WTC11 (cell line): ENCODE measurements at regions not wholly inside any gene's neighbourhood (a gene's known extent, or its start where the extent isn't known, plus 50 kb on each side); places are given as distances from the start of the nearest gene placed in this dataset.

Source experiments
- ATAC-seq: fragments of 200-7000 bp; cut with Tn5 transposase; 2 replicates; pipeline ENCODE4 v1.10.0; 2021; ENCODE audit warnings: mild to moderate bottlenecking, moderate library complexity
- CTCF ChIA-PET: fragments of 300-600 bp; sonication (Branson Sonifier 250); formaldehyde crosslinking; loops from one replicate; lab custom pipeline; 2021; ENCODE audit warnings: antibody characterized with exemption; lab: Charles Lee
- POLR2A ChIA-PET: fragments of 350-600 bp; sonication (Branson Sonifier 250); formaldehyde crosslinking; loops from one replicate; lab custom pipeline; 2021; ENCODE audit warnings: antibody characterized with exemption; lab: Charles Lee
- DNase-seq: peaks from one replicate; pipeline ENCODE4 v3.0.0; 2021; ENCODE audit warnings: low spot score
- H3K27ac Mint-ChIP-seq: 2 replicates; pipeline ENCODE4 v1.8.0; 2021; ENCODE audit warnings: mixed read lengths
- H3K27me3 Mint-ChIP-seq: 2 replicates; pipeline ENCODE4 v1.8.0; 2021; ENCODE audit warnings: low read depth, mild to moderate bottlenecking, moderate library complexity, mixed read lengths
- H3K36me3 Mint-ChIP-seq: 2 replicates; pipeline ENCODE4 v1.8.0; 2021; ENCODE audit warnings: mixed read lengths
- H3K4me1 Mint-ChIP-seq: 2 replicates; pipeline ENCODE4 v1.8.0; 2022; ENCODE audit warnings: mixed read lengths
- H3K4me3 Mint-ChIP-seq: 2 replicates; pipeline ENCODE4 v1.8.0; 2021; ENCODE audit warnings: mild to moderate bottlenecking, moderate library complexity, mixed read lengths
- H3K9me3 Mint-ChIP-seq: 2 replicates; pipeline ENCODE4 v1.8.0; 2021; ENCODE audit warnings: mixed read lengths
- FOXK1 ChIP-seq: sonication (generic); formaldehyde crosslinking; IDR thresholded peaks from 2 replicates; pipeline ENCODE4 v1.8.0; 2022; ENCODE audit warnings: mild to moderate bottlenecking, moderate library complexity, missing genetic modification reagents
- MXD4 ChIP-seq: fragments of 250-450 bp; sonication (Bioruptor Pico); IDR thresholded peaks from 2 replicates; pipeline ENCODE4 v1.8.0; 2021; ENCODE audit warnings: mild to moderate bottlenecking, moderate library complexity, borderline replicate concordance
- NFATC4 ChIP-seq: fragments of 250-450 bp; sonication (Bioruptor Pico); IDR thresholded peaks from 2 replicates; pipeline ENCODE4 v1.9.0; 2021; ENCODE audit warnings: mild to moderate bottlenecking
- ZNF121 ChIP-seq: sonication (generic); formaldehyde crosslinking; IDR thresholded peaks from 2 replicates; pipeline ENCODE4 v1.8.0; 2023; ENCODE audit warnings: missing genetic modification reagents
- ZNF232 ChIP-seq: sonication (generic); formaldehyde crosslinking; IDR thresholded peaks from 2 replicates; pipeline ENCODE4 v1.8.0; 2022; ENCODE audit warnings: mild to moderate bottlenecking, missing genetic modification reagents
- ZNF416 ChIP-seq: fragments of 250-450 bp; sonication (Bioruptor Pico); IDR thresholded peaks from 2 replicates; pipeline ENCODE4 v1.9.0; 2021; ENCODE audit warnings: mild to moderate bottlenecking, inconsistent platforms
- TF ChIP-seq, protein P1 (sequence below): sonication (generic); formaldehyde crosslinking; IDR thresholded peaks from 2 replicates; pipeline ENCODE4 v1.8.1; 2023; ENCODE audit warnings: mild to moderate bottlenecking, missing genetic modification reagents, borderline replicate concordance

DNA sequence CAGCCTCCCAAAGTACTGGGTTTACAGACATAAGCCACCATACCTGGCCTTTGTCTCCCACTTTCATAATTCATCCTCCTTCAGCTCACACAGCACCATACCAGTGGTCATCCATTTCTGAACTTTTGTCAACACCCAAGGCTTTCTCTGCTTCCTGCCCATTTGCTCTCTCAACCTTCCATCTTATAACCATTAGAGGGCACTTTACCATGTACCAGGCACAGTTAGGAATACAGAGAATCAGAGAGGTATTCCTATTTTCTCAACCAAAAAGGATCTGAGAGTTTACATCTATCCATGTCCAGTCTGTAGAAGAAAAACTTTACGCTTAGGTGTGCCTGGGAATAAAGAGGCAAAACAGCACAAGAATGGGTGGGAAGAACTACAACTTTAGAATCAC lies 397.6 kb downstream of the BUD13 start:
- DNase-seq = no peak
- no peaks in the 10 kb centered on the region for H3K27me3 Mint-ChIP-seq
- H3K9me3 Mint-ChIP-seq = peaks cover 14% of the 10 kb centered on the region
- ATAC-seq = peak; percentile 40
- ChIA-PET POLR2A (no interaction called here), CTCF (interaction anchor here (0.9 to 1.2 kb wide), 3 partner anchors 9 to 124 kb away, joined by 4 to 6 read pairs (median 5); no protein-coding TSS in a partner anchor)
- no peak overlapping the region for H3K4me3 Mint-ChIP-seq
- no peak overlapping the region for H3K27ac Mint-ChIP-seq
- peaks cover 30% of the 10 kb centered on the region for H3K4me1 Mint-ChIP-seq
- TF ChIP-seq ZNF232 (CRISPR knock-in tag) = no peak
- 0 out of 2 replicates have a peak, but pooled peaks cover 6% of the 10 kb centered on the region for H3K36me3 Mint-ChIP-seq

DNA sequence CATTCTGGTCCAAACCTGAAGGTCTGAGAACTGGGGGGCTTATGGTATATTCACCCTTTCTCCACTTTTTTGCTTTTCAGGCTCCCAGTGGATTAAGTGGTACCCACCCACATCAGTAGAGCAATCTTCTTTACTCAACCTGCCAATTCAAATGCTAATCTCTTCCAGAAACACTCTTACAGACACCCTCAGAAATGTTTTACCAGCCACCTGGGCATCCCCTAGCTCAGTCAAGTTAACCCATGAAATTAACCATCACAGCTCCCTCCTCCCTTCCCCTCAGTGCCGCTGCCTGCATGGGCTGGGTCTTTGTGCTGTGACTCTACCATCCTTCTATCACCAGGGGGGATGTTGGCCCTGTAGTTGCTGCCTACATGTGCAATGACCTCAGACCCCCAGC lies 398.7 kb downstream of the BUD13 start:
- TF ChIP-seq ZNF416 = peak; percentile 93
- no peak for TF ChIP-seq FOXK1 (CRISPR knock-in tag)
- H3K4me3 Mint-ChIP-seq = no peak overlapping the region
- DNase-seq = no peak
- peaks cover 14% of the 10 kb centered on the region for H3K9me3 Mint-ChIP-seq
- no peak overlapping the region for H3K27ac Mint-ChIP-seq
- ChIA-PET CTCF (interaction anchor here (0.5 to 1.2 kb wide), 4 partner anchors 8 to 175 kb away, joined by 3 to 6 read pairs (median 4); no protein-coding TSS in a partner anchor), POLR2A (no interaction called here)
- H3K4me1 Mint-ChIP-seq = peaks cover 22% of the 10 kb centered on the region
- H3K36me3 Mint-ChIP-seq = 0 out of 2 replicates have a peak, but pooled peaks cover 6% of the 10 kb centered on the region
- no peaks in the 10 kb centered on the region for H3K27me3 Mint-ChIP-seq
- no peak for ATAC-seq

DNA sequence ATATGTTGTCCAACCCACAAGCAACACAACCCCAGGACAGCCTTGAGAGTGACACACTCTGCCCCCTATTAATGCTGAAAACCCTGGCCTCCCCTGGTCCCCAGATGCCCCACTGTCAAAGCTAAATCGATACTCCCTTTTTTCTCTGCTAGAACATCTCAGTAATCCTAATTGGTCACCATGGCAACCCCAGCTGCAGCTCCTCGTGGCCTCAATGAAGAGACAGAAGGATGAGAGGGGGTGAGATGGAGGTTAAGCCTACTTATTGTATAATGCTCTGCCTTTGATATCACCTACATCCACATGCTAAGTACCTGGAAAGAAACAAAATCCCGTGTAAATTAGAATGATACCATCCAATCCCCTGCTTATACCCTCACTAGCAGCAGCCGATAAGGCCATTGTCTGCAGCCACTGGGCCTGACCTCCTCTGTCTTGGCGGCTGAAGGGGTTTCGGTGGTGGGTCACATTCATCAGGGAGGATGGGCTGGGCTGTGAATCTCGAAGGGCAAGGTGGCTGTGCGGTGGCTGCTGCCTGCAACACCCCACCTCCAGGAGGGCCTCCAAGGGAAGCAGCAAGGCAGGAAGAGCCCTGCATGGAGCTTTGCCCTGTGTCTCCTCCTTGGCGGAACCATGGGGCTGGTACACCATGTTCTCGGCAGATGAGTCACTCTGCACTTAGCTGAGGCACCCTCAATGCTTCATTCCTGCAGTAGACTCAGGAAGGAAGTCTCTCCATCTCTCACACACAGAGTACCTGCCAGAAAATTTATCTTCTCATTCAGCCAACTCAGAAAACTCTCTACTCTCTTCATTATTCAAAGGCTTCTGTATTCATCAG lies 399.5 kb downstream of the BUD13 start:
- H3K27ac Mint-ChIP-seq = no peak overlapping the region
- TF ChIP-seq NFATC4 (CRISPR knock-in tag) = no peak
- TF ChIP-seq, all 79 proteins: peak for 0
- H3K27me3 Mint-ChIP-seq = no peaks in the 10 kb centered on the region
- H3K4me3 Mint-ChIP-seq = no peak overlapping the region
- H3K9me3 Mint-ChIP-seq = peaks cover 14% of the 10 kb centered on the region
- ChIA-PET CTCF (interaction anchor here (0.5 to 2.5 kb wide), 5 partner anchors 15 to 295 kb away, joined by 3 to 16 read pairs (median 3); no protein-coding TSS in a partner anchor), POLR2A (no interaction called here)
- DNase-seq (no peak), ATAC-seq (no peak)
- peaks cover 17% of the 10 kb centered on the region for H3K4me1 Mint-ChIP-seq
- 0 out of 2 replicates have a peak, but pooled peaks cover 6% of the 10 kb centered on the region for H3K36me3 Mint-ChIP-seq

- peaks cover 10% of the 10 kb centered on the region for H3K36me3 Mint-ChIP-seq
- CTCF ChIA-PET = interaction anchor here (2.0 to 2.5 kb wide), 2 partner anchors 13 to 128 kb away, joined by 8 to 16 read pairs; no protein-coding TSS in a partner anchor
- TF ChIP-seq, protein P1, sequence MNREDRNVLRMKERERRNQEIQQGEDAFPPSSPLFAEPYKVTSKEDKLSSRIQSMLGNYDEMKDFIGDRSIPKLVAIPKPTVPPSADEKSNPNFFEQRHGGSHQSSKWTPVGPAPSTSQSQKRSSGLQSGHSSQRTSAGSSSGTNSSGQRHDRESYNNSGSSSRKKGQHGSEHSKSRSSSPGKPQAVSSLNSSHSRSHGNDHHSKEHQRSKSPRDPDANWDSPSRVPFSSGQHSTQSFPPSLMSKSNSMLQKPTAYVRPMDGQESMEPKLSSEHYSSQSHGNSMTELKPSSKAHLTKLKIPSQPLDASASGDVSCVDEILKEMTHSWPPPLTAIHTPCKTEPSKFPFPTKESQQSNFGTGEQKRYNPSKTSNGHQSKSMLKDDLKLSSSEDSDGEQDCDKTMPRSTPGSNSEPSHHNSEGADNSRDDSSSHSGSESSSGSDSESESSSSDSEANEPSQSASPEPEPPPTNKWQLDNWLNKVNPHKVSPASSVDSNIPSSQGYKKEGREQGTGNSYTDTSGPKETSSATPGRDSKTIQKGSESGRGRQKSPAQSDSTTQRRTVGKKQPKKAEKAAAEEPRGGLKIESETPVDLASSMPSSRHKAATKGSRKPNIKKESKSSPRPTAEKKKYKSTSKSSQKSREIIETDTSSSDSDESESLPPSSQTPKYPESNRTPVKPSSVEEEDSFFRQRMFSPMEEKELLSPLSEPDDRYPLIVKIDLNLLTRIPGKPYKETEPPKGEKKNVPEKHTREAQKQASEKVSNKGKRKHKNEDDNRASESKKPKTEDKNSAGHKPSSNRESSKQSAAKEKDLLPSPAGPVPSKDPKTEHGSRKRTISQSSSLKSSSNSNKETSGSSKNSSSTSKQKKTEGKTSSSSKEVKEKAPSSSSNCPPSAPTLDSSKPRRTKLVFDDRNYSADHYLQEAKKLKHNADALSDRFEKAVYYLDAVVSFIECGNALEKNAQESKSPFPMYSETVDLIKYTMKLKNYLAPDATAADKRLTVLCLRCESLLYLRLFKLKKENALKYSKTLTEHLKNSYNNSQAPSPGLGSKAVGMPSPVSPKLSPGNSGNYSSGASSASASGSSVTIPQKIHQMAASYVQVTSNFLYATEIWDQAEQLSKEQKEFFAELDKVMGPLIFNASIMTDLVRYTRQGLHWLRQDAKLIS (CRISPR knock-in tag) = no peak
- H3K9me3 Mint-ChIP-seq = peaks cover 14% of the 10 kb centered on the region
- H3K27ac Mint-ChIP-seq = no peak overlapping the region
- ATAC-seq (no peak), DNase-seq (no peak)
- peaks cover 18% of the 10 kb centered on the region for H3K4me1 Mint-ChIP-seq
- POLR2A ChIA-PET = no interaction called here
- H3K4me3 Mint-ChIP-seq = no peak overlapping the region
- H3K27me3 Mint-ChIP-seq = no peaks in the 10 kb centered on the region
These were observed 401.6 kb downstream of the BUD13 start for GRCh38 chr11:116371146-116371545.

GRCh38 chr11:116368784-116369183 lies 404.0 kb downstream of the BUD13 start:
- DNase-seq = no peak
- peaks cover 14% of the 10 kb centered on the region for H3K9me3 Mint-ChIP-seq
- H3K27ac Mint-ChIP-seq = no peak overlapping the region
- TF ChIP-seq MXD4 (CRISPR knock-in tag) = no peak
- TF ChIP-seq ZNF232 (CRISPR knock-in tag) = no peak
- no peak for TF ChIP-seq FOXK1 (CRISPR knock-in tag)
- TF ChIP-seq ZNF121 (CRISPR knock-in tag) = no peak
- TF ChIP-seq, all 79 proteins: peak for 0
- Mint-ChIP-seq H3K4me3 (no peak overlapping the region), H3K27me3 (no peaks in the 10 kb centered on the region; the same call in 1 of the 2 replicates), H3K4me1 (peaks cover 17% of the 10 kb centered on the region), H3K36me3 (peaks cover 21% of the 10 kb centered on the region)
- POLR2A ChIA-PET = no interaction called here
- CTCF ChIA-PET = interaction anchor here (0.8 to 3.6 kb wide), 2 partner anchors 11 to 972 kb away, joined by 3 to 23 read pairs; no protein-coding TSS in a partner anchor
- no peak for ATAC-seq
